ENCODE measurements at regions not wholly inside any gene's neighbourhood (a gene's known extent, or its start where the extent isn't known, plus 50 kb on each side); places are given as distances from the start of the nearest gene placed in this dataset.

DNA sequence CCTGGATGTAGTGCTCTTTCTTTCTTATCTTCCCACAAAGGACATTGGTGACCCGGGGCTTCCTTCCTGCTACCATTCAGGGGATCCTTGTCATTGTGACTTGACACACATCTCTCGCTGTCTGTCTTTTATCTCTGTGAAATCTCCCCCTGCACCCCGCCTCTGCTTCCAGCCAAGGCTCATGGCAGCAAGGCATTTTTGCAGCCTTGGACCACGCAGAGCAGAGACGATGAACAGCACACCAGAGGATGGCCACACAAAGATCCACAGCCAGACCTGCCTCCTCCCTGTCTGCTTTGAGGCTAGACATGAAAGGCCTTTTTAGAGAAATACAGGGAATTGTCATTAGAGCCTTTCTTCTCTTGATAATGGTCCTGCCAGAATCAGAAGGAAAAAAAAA is 549.1 kb downstream of the CDK5RAP2 start:
- intact Hi-C loops (cut with micrococcal nuclease): no loop called here
- no peaks in the 10 kb centered on the region for H3K9me1 ChIP-seq (replicated peaks; ENCODE audit: control insufficient read depth, extremely low read depth, insufficient read depth, low read length)
- no TSS peak for BruUV-seq (replicated peaks)
- peaks cover 3% of the 10 kb centered on the region for H3K9me3 ChIP-seq (replicated peaks; ENCODE audit: control insufficient read depth, insufficient read depth, low read length)
- H3K27ac ChIP-seq (ENCODE audit: insufficient read depth, low read depth, low read length): no peak overlapping the region
- H3K4me3 ChIP-seq (replicated peaks in 1 of 3; ENCODE audit: insufficient read depth in 1 of 3, low read depth in 1 of 3, low read length in 3 of 3): no peak overlapping the region
- POLR2A ChIA-PET: no interaction called here
- H3K79me2 ChIP-seq (ENCODE audit: control insufficient read depth, insufficient read depth, low read length): no peaks in the 10 kb centered on the region
- no peaks in the 10 kb centered on the region for H3K27me3 ChIP-seq (ENCODE audit: control insufficient read depth in 2 of 2, insufficient read depth in 2 of 2, low read length in 2 of 2)
- no peaks in the 10 kb centered on the region for H3K36me3 ChIP-seq (ENCODE audit: control insufficient read depth in 2 of 2, extremely low read depth in 1 of 2, insufficient read depth in 2 of 2, low read length in 2 of 2)
- H3K4me1 ChIP-seq (ENCODE audit: control insufficient read depth, extremely low read depth, insufficient read depth, low read length): no peaks in the 10 kb centered on the region
- no peak for DNase-seq (ENCODE audit: low read depth, low spot score)
- H2AFZ ChIP-seq (ENCODE audit: low read depth, low read length): no peak overlapping the region
- no peaks in the 10 kb centered on the region for H4K20me1 ChIP-seq (replicated peaks; ENCODE audit: control insufficient read depth, extremely low read depth, insufficient read depth, low read length)
- H3K9ac ChIP-seq (replicated peaks; ENCODE audit: extremely low read depth, insufficient read depth, low read length): no peak overlapping the region
- no peak for FAIRE-seq
- dilution Hi-C loops (cut with MboI; ENCODE audit: extremely low pct_ligation_motif_present, low sequenced_read_pairs): no loop called here
- H3K4me2 ChIP-seq (ENCODE audit: insufficient read depth, low read length): no peak overlapping the region
- no peak for TF ChIP-seq JUN (IDR thresholded peaks at IDR 0.05; ENCODE audit: borderline replicate concordance, insufficient read depth, insufficient read length, low read depth)
- TF ChIP-seq MYC (IDR thresholded peaks at IDR 0.05; ENCODE audit: low read depth, low read length): no peak
- TF ChIP-seq, protein P1, sequence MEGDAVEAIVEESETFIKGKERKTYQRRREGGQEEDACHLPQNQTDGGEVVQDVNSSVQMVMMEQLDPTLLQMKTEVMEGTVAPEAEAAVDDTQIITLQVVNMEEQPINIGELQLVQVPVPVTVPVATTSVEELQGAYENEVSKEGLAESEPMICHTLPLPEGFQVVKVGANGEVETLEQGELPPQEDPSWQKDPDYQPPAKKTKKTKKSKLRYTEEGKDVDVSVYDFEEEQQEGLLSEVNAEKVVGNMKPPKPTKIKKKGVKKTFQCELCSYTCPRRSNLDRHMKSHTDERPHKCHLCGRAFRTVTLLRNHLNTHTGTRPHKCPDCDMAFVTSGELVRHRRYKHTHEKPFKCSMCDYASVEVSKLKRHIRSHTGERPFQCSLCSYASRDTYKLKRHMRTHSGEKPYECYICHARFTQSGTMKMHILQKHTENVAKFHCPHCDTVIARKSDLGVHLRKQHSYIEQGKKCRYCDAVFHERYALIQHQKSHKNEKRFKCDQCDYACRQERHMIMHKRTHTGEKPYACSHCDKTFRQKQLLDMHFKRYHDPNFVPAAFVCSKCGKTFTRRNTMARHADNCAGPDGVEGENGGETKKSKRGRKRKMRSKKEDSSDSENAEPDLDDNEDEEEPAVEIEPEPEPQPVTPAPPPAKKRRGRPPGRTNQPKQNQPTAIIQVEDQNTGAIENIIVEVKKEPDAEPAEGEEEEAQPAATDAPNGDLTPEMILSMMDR (IDR thresholded peaks at IDR 0.05; ENCODE audit: extremely low read depth in 1 of 2, insufficient read depth in 1 of 2, low read depth in 1 of 2, low read length in 2 of 2): no peak
- TF ChIP-seq EZH2 (IDR thresholded peaks at IDR 0.05; ENCODE audit: borderline replicate concordance, low read depth, low read length, severe bottlenecking): no peak
- TF ChIP-seq, protein P2, sequence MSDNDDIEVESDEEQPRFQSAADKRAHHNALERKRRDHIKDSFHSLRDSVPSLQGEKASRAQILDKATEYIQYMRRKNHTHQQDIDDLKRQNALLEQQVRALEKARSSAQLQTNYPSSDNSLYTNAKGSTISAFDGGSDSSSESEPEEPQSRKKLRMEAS (IDR thresholded peaks at IDR 0.05; ENCODE audit: insufficient read depth, insufficient read length): no peak
- CTCF ChIA-PET: no interaction called here

DNA sequence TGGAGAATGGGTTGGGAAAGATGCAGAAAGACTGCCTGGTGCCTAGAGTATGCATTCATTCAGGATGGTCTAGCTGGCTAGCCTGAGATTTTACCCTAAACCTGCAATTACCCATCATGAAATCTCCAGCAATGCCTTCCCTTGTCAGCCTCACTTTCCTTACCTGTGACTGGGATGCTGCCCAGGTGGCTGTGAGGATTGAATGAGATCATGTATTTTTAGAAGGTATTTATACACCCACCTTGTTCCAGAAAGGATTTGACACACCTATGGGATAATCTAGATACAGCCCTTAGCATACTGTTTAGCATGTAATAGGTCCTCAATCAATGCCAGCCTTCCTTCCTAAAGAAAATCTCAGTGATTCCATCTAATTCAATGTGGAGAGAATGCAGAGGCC is 561.4 kb downstream of the CDK5RAP2 start:
- no peak for DNase-seq (ENCODE audit: low read depth, low spot score)
- intact Hi-C loops (cut with micrococcal nuclease): no loop called here
- no peaks in the 10 kb centered on the region for H3K27me3 ChIP-seq (ENCODE audit: control insufficient read depth in 2 of 2, insufficient read depth in 2 of 2, low read length in 2 of 2)
- ChIA-PET CTCF (no interaction called here), POLR2A (no interaction called here)
- H3K27ac ChIP-seq (ENCODE audit: insufficient read depth, low read depth, low read length): no peak overlapping the region
- no peaks in the 10 kb centered on the region for H3K9me3 ChIP-seq (replicated peaks; ENCODE audit: control insufficient read depth, insufficient read depth, low read length)
- BruUV-seq (replicated peaks): no TSS peak
- no peaks in the 10 kb centered on the region for H3K36me3 ChIP-seq (ENCODE audit: control insufficient read depth in 2 of 2, extremely low read depth in 1 of 2, insufficient read depth in 2 of 2, low read length in 2 of 2)
- no peak overlapping the region for H3K4me2 ChIP-seq (ENCODE audit: insufficient read depth, low read length)
- no peaks in the 10 kb centered on the region for H4K20me1 ChIP-seq (replicated peaks; ENCODE audit: control insufficient read depth, extremely low read depth, insufficient read depth, low read length)
- dilution Hi-C loops (cut with MboI; ENCODE audit: extremely low pct_ligation_motif_present, low sequenced_read_pairs): no loop called here
- H3K79me2 ChIP-seq (ENCODE audit: control insufficient read depth, insufficient read depth, low read length): no peaks in the 10 kb centered on the region
- H3K4me1 ChIP-seq (ENCODE audit: control insufficient read depth, extremely low read depth, insufficient read depth, low read length): no peaks in the 10 kb centered on the region
- no peak overlapping the region for H2AFZ ChIP-seq (ENCODE audit: low read depth, low read length)
- no peak for FAIRE-seq
- no peaks in the 10 kb centered on the region for H3K9me1 ChIP-seq (replicated peaks; ENCODE audit: control insufficient read depth, extremely low read depth, insufficient read depth, low read length)
- no peak overlapping the region for H3K9ac ChIP-seq (replicated peaks; ENCODE audit: extremely low read depth, insufficient read depth, low read length)
- H3K4me3 ChIP-seq (replicated peaks in 1 of 3; ENCODE audit: insufficient read depth in 1 of 3, low read depth in 1 of 3, low read length in 3 of 3): no peak overlapping the region
- TF ChIP-seq POLR2AphosphoS5 (IDR thresholded peaks at IDR 0.05; ENCODE audit: insufficient read depth, low read depth, low read length) (no peak), GATA2 (IDR thresholded peaks at IDR 0.05; ENCODE audit: insufficient read depth, insufficient read length, low read depth, low read length) (no peak), POLR2A (IDR thresholded peaks at IDR 0.05; ENCODE audit: low read depth, low read length) (no peak), JUN (IDR thresholded peaks at IDR 0.05; ENCODE audit: borderline replicate concordance, insufficient read depth, insufficient read length, low read depth) (no peak), EZH2 (IDR thresholded peaks at IDR 0.05; ENCODE audit: borderline replicate concordance, low read depth, low read length, severe bottlenecking) (no peak), MYC (IDR thresholded peaks at IDR 0.05; ENCODE audit: low read depth, low read length) (no peak), FOS (IDR thresholded peaks at IDR 0.05; ENCODE audit: borderline replicate concordance, insufficient read depth, low read length) (no peak)
- TF ChIP-seq, protein P1 (IDR thresholded peaks at IDR 0.05; ENCODE audit: extremely low read depth in 1 of 2, insufficient read depth in 1 of 2, low read depth in 1 of 2, low read length in 2 of 2): no peak
- TF ChIP-seq, protein P2 (IDR thresholded peaks at IDR 0.05; ENCODE audit: insufficient read depth, insufficient read length): no peak

All from endothelial cell of umbilical vein (primary cell).